HepG2 (cell line): ENCODE measurements at regions not wholly inside any gene's neighbourhood (a gene's known extent, or its start where the extent isn't known, plus 50 kb on each side); places are given as distances from the start of the nearest gene placed in this dataset.

Experiments
- CEBPB ChIP-seq: IDR thresholded peaks from 2 replicates; pipeline ENCODE4 v1.6.1; 2011; ENCODE audit warnings: low read depth, low read length, improper control_type of control experiment, borderline replicate concordance
- GATAD2A ChIP-seq: IDR thresholded peaks from 2 replicates; pipeline ENCODE4 v1.6.1; 2016
- JUNB ChIP-seq: sonication (generic); formaldehyde crosslinking; IDR thresholded peaks from 2 replicates; pipeline ENCODE4 v1.8.0; 2022; ENCODE audit warnings: missing genetic modification reagents, mild to moderate bottlenecking, borderline replicate concordance
- MEF2D ChIP-seq: sonication (generic); formaldehyde crosslinking; IDR thresholded peaks from 2 replicates; pipeline ENCODE4 v1.5.1; 2020; ENCODE audit warnings: mild to moderate bottlenecking, missing genetic modification reagents
- NBN ChIP-seq: fragments of 450-650 bp; conservative IDR thresholded peaks from 2 replicates; pipeline ENCODE4 v1.6.1; 2017
- POLR2AphosphoS5 ChIP-seq: IDR thresholded peaks from 2 replicates; pipeline ENCODE4 v1.6.1; 2012; ENCODE audit warnings: low read depth, low read length
- SKIL ChIP-seq: sonication (generic); formaldehyde crosslinking; IDR thresholded peaks from 2 replicates; pipeline ENCODE4 v1.8.0; 2022; ENCODE audit warnings: missing genetic modification reagents, mild to moderate bottlenecking, moderate library complexity, borderline replicate concordance
- TFDP2 ChIP-seq: sonication (generic); formaldehyde crosslinking; IDR thresholded peaks from 2 replicates; pipeline ENCODE4 v1.4.0; 2020; ENCODE audit warnings: missing genetic modification reagents
- ZBTB33 ChIP-seq: sonication (generic); formaldehyde crosslinking; IDR thresholded peaks from 2 replicates; pipeline ENCODE4 v1.4.0; 2020; ENCODE audit warnings: missing genetic modification reagents
- ZKSCAN8 ChIP-seq: IDR thresholded peaks from 2 replicates; pipeline ENCODE4 v1.6.1; 2016; ENCODE audit warnings: borderline replicate concordance, missing genetic modification reagents, missing compliant biosample characterization
- ZNF383 ChIP-seq: sonication (generic); formaldehyde crosslinking; IDR thresholded peaks from 2 replicates; pipeline ENCODE4 v1.4.0; 2020; ENCODE audit warnings: missing genetic modification reagents, mild to moderate bottlenecking, borderline replicate concordance
- ZNF672 ChIP-seq: sonication (generic); formaldehyde crosslinking; IDR thresholded peaks from 2 replicates; pipeline ENCODE4 v1.8.1; 2022; ENCODE audit warnings: missing genetic modification reagents
- ZNF674 ChIP-seq: sonication (generic); formaldehyde crosslinking; IDR thresholded peaks from 2 replicates; pipeline ENCODE4 v1.5.0; 2020; ENCODE audit warnings: low read depth, mild to moderate bottlenecking, missing genetic modification reagents

GRCh38 chr16:8229011-8229520, 361.2 kb downstream of the TMEM114 start:
- TF ChIP-seq GATAD2A (CRISPR knock-in tag) (no peak), ZKSCAN8 (CRISPR knock-in tag) (no peak), CEBPB (no peak), ZBTB33 (CRISPR knock-in tag) (no peak), ZNF383 (CRISPR knock-in tag) (no peak), MEF2D (no peak), SKIL (CRISPR knock-in tag) (no peak), JUNB (CRISPR knock-in tag) (no peak), ZNF674 (CRISPR knock-in tag) (no peak), ZNF672 (no peak), NBN (no peak), POLR2AphosphoS5 (no peak), TFDP2 (CRISPR knock-in tag) (no peak)
